C4-2B (cell line): ENCODE measurements at regions not wholly inside any gene's neighbourhood (a gene's known extent, or its start where the extent isn't known, plus 50 kb on each side); places are given as distances from the start of the nearest gene placed in this dataset.

Experiments
- ZFX ChIP-seq: fragments of 450-650 bp; IDR thresholded peaks from 2 replicates; pipeline ENCODE4 v1.6.1; 2017
- TF ChIP-seq, protein P1 (sequence below): fragments of 450-650 bp; conservative IDR thresholded peaks from 2 replicates; pipeline ENCODE4 v1.5.1; 2017; ENCODE audit warnings: mild to moderate bottlenecking

DNA sequence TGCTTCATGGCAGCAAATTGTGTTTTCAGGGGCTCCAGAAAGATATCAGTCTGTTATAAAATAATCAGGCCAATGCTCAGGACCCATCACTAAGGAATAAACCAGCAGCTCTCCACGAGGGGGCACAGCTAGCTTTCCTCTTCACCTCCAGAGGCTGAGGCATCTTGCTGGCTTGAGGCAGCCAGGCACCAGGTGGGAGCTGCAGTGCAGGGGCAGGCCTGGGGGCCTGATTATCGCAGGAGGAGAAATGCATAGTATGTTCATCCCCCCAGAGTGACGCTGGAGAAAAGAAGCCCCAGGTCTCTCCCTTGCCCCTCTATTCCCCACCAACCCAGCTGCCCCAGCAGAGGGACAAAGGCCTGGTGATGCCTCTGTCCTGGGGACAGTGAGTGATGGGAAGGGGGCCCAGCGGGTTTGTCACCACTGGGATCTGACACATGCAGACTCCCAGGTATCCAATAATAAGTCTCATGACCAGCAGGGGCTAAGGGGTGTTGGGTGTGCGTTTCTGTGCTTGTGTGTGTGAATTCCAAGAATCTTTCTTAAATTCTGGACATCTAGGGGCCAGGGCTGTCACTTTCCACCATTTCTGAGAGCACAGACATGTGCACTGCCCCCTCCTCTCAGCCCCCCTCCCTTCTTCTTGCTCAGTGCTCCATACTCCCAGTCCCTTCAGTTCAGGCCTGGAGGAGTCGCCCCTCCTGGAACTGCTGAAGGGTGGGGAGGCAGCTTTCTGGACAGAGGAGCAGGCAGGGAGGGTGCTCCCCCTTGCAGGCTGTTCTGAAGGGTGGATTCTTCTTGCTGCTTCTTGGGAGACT, 128.1 kb upstream of the FAM20C start:
- TF ChIP-seq, protein P1, sequence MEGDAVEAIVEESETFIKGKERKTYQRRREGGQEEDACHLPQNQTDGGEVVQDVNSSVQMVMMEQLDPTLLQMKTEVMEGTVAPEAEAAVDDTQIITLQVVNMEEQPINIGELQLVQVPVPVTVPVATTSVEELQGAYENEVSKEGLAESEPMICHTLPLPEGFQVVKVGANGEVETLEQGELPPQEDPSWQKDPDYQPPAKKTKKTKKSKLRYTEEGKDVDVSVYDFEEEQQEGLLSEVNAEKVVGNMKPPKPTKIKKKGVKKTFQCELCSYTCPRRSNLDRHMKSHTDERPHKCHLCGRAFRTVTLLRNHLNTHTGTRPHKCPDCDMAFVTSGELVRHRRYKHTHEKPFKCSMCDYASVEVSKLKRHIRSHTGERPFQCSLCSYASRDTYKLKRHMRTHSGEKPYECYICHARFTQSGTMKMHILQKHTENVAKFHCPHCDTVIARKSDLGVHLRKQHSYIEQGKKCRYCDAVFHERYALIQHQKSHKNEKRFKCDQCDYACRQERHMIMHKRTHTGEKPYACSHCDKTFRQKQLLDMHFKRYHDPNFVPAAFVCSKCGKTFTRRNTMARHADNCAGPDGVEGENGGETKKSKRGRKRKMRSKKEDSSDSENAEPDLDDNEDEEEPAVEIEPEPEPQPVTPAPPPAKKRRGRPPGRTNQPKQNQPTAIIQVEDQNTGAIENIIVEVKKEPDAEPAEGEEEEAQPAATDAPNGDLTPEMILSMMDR, result no peak; the same call in 1 of the 2 replicates
- no peak for TF ChIP-seq ZFX
